ENCODE measurements at regions not wholly inside any gene's neighbourhood (a gene's known extent, or its start where the extent isn't known, plus 50 kb on each side); places are given as distances from the start of the nearest gene placed in this dataset.
"Not testable (repeated sequence)": the region's sequence is repeated elsewhere in the genome, so short reads cannot be mapped to it uniquely, and the experiment has no call there.

- no peak for DNase-seq (ENCODE audit: low read depth in 6 of 9, low spot score in 9 of 9)
- H3K4me3 ChIP-seq (ENCODE audit: low read length in 2 of 2), result no peak overlapping the region
- peaks cover 0 to 20% of the 10 kb centered on the region in 2 donors for H3K9me3 ChIP-seq (ENCODE audit: control insufficient read depth in 2 of 2, insufficient read depth in 1 of 2, low read length in 1 of 2)
- no peaks in the 10 kb centered on the region for H3K36me3 ChIP-seq (ENCODE audit: control insufficient read depth in 2 of 2, insufficient read depth in 2 of 2, low read length in 1 of 2)
- no peaks in the 10 kb centered on the region for H3K4me1 ChIP-seq (ENCODE audit: control insufficient read depth in 2 of 2, insufficient read depth in 2 of 2, low read length in 2 of 2)
- 54% methylated on average over 6 of the region's 6 CpGs for WGBS
- no peaks in the 10 kb centered on the region for H3K27me3 ChIP-seq (ENCODE audit: control insufficient read depth in 2 of 2, insufficient read depth in 1 of 2, low read length in 1 of 2)
- H3K27ac ChIP-seq (ENCODE audit: low read depth in 1 of 2, low read length in 1 of 2), result no peak overlapping the region
These were observed 873.3 kb upstream of the AUTS2 start for GRCh38 chr7:68724965-68725364.

GRCh38 chr7:68725843-68726785 lies 872.2 kb upstream of the AUTS2 start:
- peaks cover 0 to 18% of the 10 kb centered on the region in 2 donors for H3K9me3 ChIP-seq (ENCODE audit: control insufficient read depth in 2 of 2, insufficient read depth in 1 of 2, low read length in 1 of 2)
- no peaks in the 10 kb centered on the region for H3K36me3 ChIP-seq (ENCODE audit: control insufficient read depth in 2 of 2, insufficient read depth in 2 of 2, low read length in 1 of 2)
- DNase-seq (ENCODE audit: low read depth in 6 of 9, low spot score in 9 of 9), result no peak
- H3K27me3 ChIP-seq (ENCODE audit: control insufficient read depth in 2 of 2, insufficient read depth in 1 of 2, low read length in 1 of 2), result no peaks in the 10 kb centered on the region
- H3K27ac ChIP-seq (ENCODE audit: low read depth in 1 of 2, low read length in 1 of 2), result no peak overlapping the region
- H3K4me1 ChIP-seq (ENCODE audit: control insufficient read depth in 2 of 2, insufficient read depth in 2 of 2, low read length in 2 of 2), result no peaks in the 10 kb centered on the region
- H3K4me3 ChIP-seq (ENCODE audit: low read length in 2 of 2), result no peak overlapping the region
- 92% methylated on average over 12 of the region's 12 CpGs for WGBS

GRCh38 chr7:68728720-68729119 lies 869.6 kb upstream of the AUTS2 start:
- WGBS, result 93% methylated on average over 6 of the region's 6 CpGs
- not testable (repeated sequence) for H3K4me3 ChIP-seq (ENCODE audit: low read length in 2 of 2); H3K27me3 ChIP-seq (ENCODE audit: control insufficient read depth in 2 of 2, insufficient read depth in 1 of 2, low read length in 1 of 2); H3K4me1 ChIP-seq (ENCODE audit: control insufficient read depth in 2 of 2, insufficient read depth in 2 of 2, low read length in 2 of 2); DNase-seq (ENCODE audit: low read depth in 6 of 9, low spot score in 9 of 9); H3K36me3 ChIP-seq (ENCODE audit: control insufficient read depth in 2 of 2, insufficient read depth in 2 of 2, low read length in 1 of 2); H3K27ac ChIP-seq (ENCODE audit: low read depth in 1 of 2, low read length in 1 of 2)
- H3K9me3 ChIP-seq (ENCODE audit: control insufficient read depth in 2 of 2, insufficient read depth in 1 of 2, low read length in 1 of 2), result peaks cover 0 to 11% of the 10 kb centered on the region in 2 donors

DNA sequence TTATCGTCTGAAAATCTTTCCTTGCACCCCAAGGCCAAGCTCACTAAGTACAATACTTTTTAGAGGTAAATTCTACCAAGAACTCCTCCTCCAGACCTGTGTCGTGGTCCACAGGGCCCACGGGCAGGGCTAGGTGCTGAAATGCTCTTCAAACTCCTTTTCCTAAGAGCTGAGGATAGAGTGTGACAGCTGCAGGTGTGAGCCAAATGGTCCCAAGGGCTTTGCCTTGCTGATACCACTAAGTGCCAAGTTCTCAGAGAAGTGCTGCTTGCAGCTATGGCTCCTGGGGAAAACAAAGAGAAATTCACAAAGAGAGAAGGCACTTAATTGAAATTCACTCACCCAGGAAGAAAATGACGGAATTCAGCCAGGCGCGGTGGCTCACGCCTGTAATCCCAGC lies 868.9 kb upstream of the AUTS2 start:
- Histone ChIP-seq H3K4me3 (ENCODE audit: low read length in 2 of 2) (no peak overlapping the region), H3K36me3 (ENCODE audit: control insufficient read depth in 2 of 2, insufficient read depth in 2 of 2, low read length in 1 of 2) (no peaks in the 10 kb centered on the region), H3K9me3 (ENCODE audit: control insufficient read depth in 2 of 2, insufficient read depth in 1 of 2, low read length in 1 of 2) (peaks cover 0 to 6% of the 10 kb centered on the region in 2 donors), H3K27me3 (ENCODE audit: control insufficient read depth in 2 of 2, insufficient read depth in 1 of 2, low read length in 1 of 2) (no peaks in the 10 kb centered on the region), H3K27ac (ENCODE audit: low read depth in 1 of 2, low read length in 1 of 2) (no peak overlapping the region), H3K4me1 (ENCODE audit: control insufficient read depth in 2 of 2, insufficient read depth in 2 of 2, low read length in 2 of 2) (no peaks in the 10 kb centered on the region)
- WGBS, result 71% methylated on average over 7 of the region's 7 CpGs
- no peak for DNase-seq (ENCODE audit: low read depth in 6 of 9, low spot score in 9 of 9)

GRCh38 chr7:68730194-68730593 lies 868.1 kb upstream of the AUTS2 start:
- H3K9me3 ChIP-seq (ENCODE audit: control insufficient read depth in 2 of 2, insufficient read depth in 1 of 2, low read length in 1 of 2), result peaks cover 0 to 6% of the 10 kb centered on the region in 2 donors
- no peak overlapping the region for H3K4me3 ChIP-seq (ENCODE audit: low read length in 2 of 2)
- DNase-seq (ENCODE audit: low read depth in 6 of 9, low spot score in 9 of 9), result no peak
- H3K4me1 ChIP-seq (ENCODE audit: control insufficient read depth in 2 of 2, insufficient read depth in 2 of 2, low read length in 2 of 2), result no peaks in the 10 kb centered on the region
- 84% methylated on average over 2 of the region's 2 CpGs for WGBS
- no peaks in the 10 kb centered on the region for H3K27me3 ChIP-seq (ENCODE audit: control insufficient read depth in 2 of 2, insufficient read depth in 1 of 2, low read length in 1 of 2)
- H3K36me3 ChIP-seq (ENCODE audit: control insufficient read depth in 2 of 2, insufficient read depth in 2 of 2, low read length in 1 of 2), result no peaks in the 10 kb centered on the region
- H3K27ac ChIP-seq (ENCODE audit: low read depth in 1 of 2, low read length in 1 of 2), result no peak overlapping the region

DNA sequence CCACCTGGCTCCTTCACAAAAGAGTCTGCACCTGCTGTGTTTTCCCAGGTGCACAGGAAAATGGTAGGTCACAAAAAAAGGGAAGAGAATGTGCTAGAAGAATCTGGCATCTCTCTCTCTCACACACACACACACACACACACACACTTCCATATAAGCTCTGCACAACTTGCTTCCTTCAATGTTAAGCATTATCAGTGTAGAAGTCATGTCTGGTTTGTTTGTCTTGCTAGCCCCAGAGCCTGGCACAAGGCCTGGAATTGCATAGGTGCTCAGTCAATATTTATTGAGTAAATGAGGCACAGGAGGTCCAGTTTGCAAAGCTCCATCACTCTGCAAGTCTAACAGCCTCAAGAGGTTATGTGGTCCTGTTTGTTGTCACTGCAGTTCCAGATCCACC lies 867.3 kb upstream of the AUTS2 start:
- H3K27me3 ChIP-seq (ENCODE audit: control insufficient read depth in 2 of 2, insufficient read depth in 1 of 2, low read length in 1 of 2), result no peaks in the 10 kb centered on the region
- no peaks in the 10 kb centered on the region for H3K4me1 ChIP-seq (ENCODE audit: control insufficient read depth in 2 of 2, insufficient read depth in 2 of 2, low read length in 2 of 2)
- H3K9me3 ChIP-seq (ENCODE audit: control insufficient read depth in 2 of 2, insufficient read depth in 1 of 2, low read length in 1 of 2), result peaks cover 0 to 2% of the 10 kb centered on the region in 2 donors
- H3K4me3 ChIP-seq (ENCODE audit: low read length in 2 of 2), result no peak overlapping the region
- DNase-seq (ENCODE audit: low read depth in 6 of 9, low spot score in 9 of 9), result no peak
- no peak overlapping the region for H3K27ac ChIP-seq (ENCODE audit: low read depth in 1 of 2, low read length in 1 of 2)
- H3K36me3 ChIP-seq (ENCODE audit: control insufficient read depth in 2 of 2, insufficient read depth in 2 of 2, low read length in 1 of 2), result no peaks in the 10 kb centered on the region

DNA sequence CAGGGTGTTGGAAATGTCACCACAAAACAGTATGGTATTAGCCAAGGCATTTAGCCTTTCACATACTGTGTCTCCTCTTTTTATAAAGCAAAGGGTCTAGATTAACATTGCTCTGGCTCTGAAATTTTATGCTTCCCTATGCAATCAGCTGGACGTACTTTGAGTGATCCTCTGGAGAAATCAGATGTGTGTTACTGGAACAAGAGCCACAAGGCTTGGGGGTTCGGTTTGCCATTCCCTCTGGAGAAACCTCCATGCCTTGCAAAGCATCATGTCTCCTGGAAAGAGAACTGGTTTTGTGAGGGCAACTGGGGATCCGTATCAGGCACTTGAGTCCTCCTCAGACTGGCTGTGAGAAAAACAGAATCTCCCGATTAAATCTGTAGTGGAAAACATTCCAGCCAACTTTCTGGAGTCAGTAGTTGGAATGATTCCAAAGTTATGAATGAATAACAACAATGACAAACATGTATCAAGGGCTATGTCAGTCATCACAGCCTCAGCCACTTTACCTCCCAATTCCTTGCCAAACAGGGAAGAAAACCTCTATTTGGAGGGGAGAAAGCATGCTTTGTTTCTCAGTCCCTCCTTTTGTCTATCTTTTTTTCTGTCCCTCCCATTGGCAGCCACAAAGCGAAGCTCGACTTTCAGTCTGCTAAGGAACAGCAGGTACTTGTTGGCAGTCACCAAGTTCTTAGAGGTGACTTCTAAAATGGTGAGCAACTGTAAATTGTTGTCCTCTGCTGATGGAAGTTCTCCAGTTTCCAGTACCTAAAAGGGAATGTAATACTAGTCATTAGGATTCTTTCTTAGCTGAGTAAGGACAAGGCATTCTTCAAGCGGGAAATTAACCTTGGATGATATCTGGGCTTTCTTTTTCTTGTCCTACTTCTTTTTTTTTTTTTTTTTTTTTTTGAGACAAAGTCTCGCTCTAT lies 864.8 kb upstream of the AUTS2 start:
- peaks cover 0 to 2% of the 10 kb centered on the region in 2 donors for H3K9me3 ChIP-seq (ENCODE audit: control insufficient read depth in 2 of 2, insufficient read depth in 1 of 2, low read length in 1 of 2)
- H3K27ac ChIP-seq (ENCODE audit: low read depth in 1 of 2, low read length in 1 of 2), result no peak overlapping the region
- no peaks in the 10 kb centered on the region for H3K27me3 ChIP-seq (ENCODE audit: control insufficient read depth in 2 of 2, insufficient read depth in 1 of 2, low read length in 1 of 2)
- 89% methylated on average over 8 of the region's 8 CpGs for WGBS
- H3K4me1 ChIP-seq (ENCODE audit: control insufficient read depth in 2 of 2, insufficient read depth in 2 of 2, low read length in 2 of 2), result no peaks in the 10 kb centered on the region
- no peak overlapping the region for H3K4me3 ChIP-seq (ENCODE audit: low read length in 2 of 2)
- no peaks in the 10 kb centered on the region for H3K36me3 ChIP-seq (ENCODE audit: control insufficient read depth in 2 of 2, insufficient read depth in 2 of 2, low read length in 1 of 2)
- no peak for DNase-seq (ENCODE audit: low read depth in 6 of 9, low spot score in 9 of 9)

GRCh38 chr7:68734431-68734830 lies 863.8 kb upstream of the AUTS2 start:
- H3K27ac ChIP-seq (ENCODE audit: low read depth in 1 of 2, low read length in 1 of 2), result no peak overlapping the region
- no peaks in the 10 kb centered on the region for H3K27me3 ChIP-seq (ENCODE audit: control insufficient read depth in 2 of 2, insufficient read depth in 1 of 2, low read length in 1 of 2)
- DNase-seq (ENCODE audit: low read depth in 6 of 9, low spot score in 9 of 9), result no peak
- H3K9me3 ChIP-seq (ENCODE audit: control insufficient read depth in 2 of 2, insufficient read depth in 1 of 2, low read length in 1 of 2), result peaks cover 0 to 2% of the 10 kb centered on the region in 2 donors
- WGBS, result 74% methylated on average over 5 of the region's 5 CpGs
- H3K36me3 ChIP-seq (ENCODE audit: control insufficient read depth in 2 of 2, insufficient read depth in 2 of 2, low read length in 1 of 2), result no peaks in the 10 kb centered on the region
- H3K4me3 ChIP-seq (ENCODE audit: low read length in 2 of 2), result no peak overlapping the region
- H3K4me1 ChIP-seq (ENCODE audit: control insufficient read depth in 2 of 2, insufficient read depth in 2 of 2, low read length in 2 of 2), result no peaks in the 10 kb centered on the region

DNA sequence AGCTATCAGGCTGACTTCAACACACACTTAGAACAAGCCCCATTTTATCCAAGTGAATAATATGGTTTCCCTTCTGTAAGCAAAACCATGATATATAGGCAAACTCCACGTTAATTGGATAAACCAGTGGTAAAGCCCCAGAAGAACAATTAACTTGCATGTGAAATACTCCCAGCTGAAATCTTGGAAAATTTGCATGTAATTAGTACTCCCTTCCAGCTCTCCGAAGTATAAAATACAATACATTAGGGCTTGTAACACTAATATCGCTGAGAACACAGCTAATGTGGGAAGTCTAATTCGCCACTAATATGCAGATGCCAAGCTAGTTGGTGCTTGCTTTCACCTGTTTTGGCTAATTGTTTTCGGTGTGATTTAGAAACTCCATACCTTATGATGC lies 859.0 kb upstream of the AUTS2 start:
- no peaks in the 10 kb centered on the region for H3K27me3 ChIP-seq (ENCODE audit: control insufficient read depth in 2 of 2, insufficient read depth in 1 of 2, low read length in 1 of 2)
- peaks cover 0 to 4% of the 10 kb centered on the region in 2 donors for H3K9me3 ChIP-seq (ENCODE audit: control insufficient read depth in 2 of 2, insufficient read depth in 1 of 2, low read length in 1 of 2)
- no peaks in the 10 kb centered on the region for H3K4me1 ChIP-seq (ENCODE audit: control insufficient read depth in 2 of 2, insufficient read depth in 2 of 2, low read length in 2 of 2)
- no peaks in the 10 kb centered on the region for H3K36me3 ChIP-seq (ENCODE audit: control insufficient read depth in 2 of 2, insufficient read depth in 2 of 2, low read length in 1 of 2)
- no peak for DNase-seq (ENCODE audit: low read depth in 6 of 9, low spot score in 9 of 9)
- no peak overlapping the region for H3K4me3 ChIP-seq (ENCODE audit: low read length in 2 of 2)
- 91% methylated on average over 5 of the region's 5 CpGs for WGBS
- no peak overlapping the region for H3K27ac ChIP-seq (ENCODE audit: low read depth in 1 of 2, low read length in 1 of 2)

Measured in thymus (tissue), 11 donors.